ENCODE measurements at regions not wholly inside any gene's neighbourhood (a gene's known extent, or its start where the extent isn't known, plus 50 kb on each side); places are given as distances from the start of the nearest gene placed in this dataset.

GRCh38 chr7:20561466-20561865, 54.0 kb upstream of the ABCB5 start:
- no peak for DNase-seq (ENCODE audit: low read depth)
- no peak overlapping the region for H3K4me3 ChIP-seq (ENCODE audit: low read depth, low read length)

- no peak for DNase-seq (ENCODE audit: low read depth)
These were observed 53.6 kb upstream of the ABCB5 start for GRCh38 chr7:20561908-20562307.

GRCh38 chr7:20562461-20562860, 53.0 kb upstream of the ABCB5 start:
- no peak for DNase-seq (ENCODE audit: low read depth)
- no peak overlapping the region for H3K4me3 ChIP-seq (ENCODE audit: low read depth, low read length)

More at GRCh38 chr7:20561908-20562307, 53.6 kb upstream of the ABCB5 start:
- H3K4me3 ChIP-seq (ENCODE audit: low read depth, low read length) = no peak overlapping the region

All from skeletal muscle cell (primary cell).